ENCODE measurements at regions not wholly inside any gene's neighbourhood (a gene's known extent, or its start where the extent isn't known, plus 50 kb on each side); places are given as distances from the start of the nearest gene placed in this dataset.

GRCh38 chr10:56496186-56496486 is 135.1 kb upstream of the ZWINT start:
- dilution Hi-C loops (cut with MboI; ENCODE audit: extremely low pct_ligation_motif_present, low sequenced_read_pairs) = no loop called here
- Histone ChIP-seq H3K9me1 (ENCODE audit: control insufficient read depth, extremely low read depth, insufficient read depth, low read length) (no peaks in the 10 kb centered on the region), H3K27me3 (ENCODE audit: control insufficient read depth, extremely low read depth, insufficient read depth, low read length) (no peaks in the 10 kb centered on the region), H3K9me3 (ENCODE audit: control insufficient read depth, low read depth, low read length) (no peaks in the 10 kb centered on the region), H2AFZ (ENCODE audit: control insufficient read depth, low read length) (no peak overlapping the region), H3K79me2 (ENCODE audit: control insufficient read depth, insufficient read depth, low read length) (no peaks in the 10 kb centered on the region), H3K27ac (ENCODE audit: control insufficient read depth, insufficient read depth, low read length) (no peak overlapping the region), H4K20me1 (ENCODE audit: control insufficient read depth, extremely low read depth, insufficient read depth, low read length) (no peaks in the 10 kb centered on the region), H3K4me1 (ENCODE audit: control insufficient read depth, extremely low read depth, insufficient read depth, low read length) (no peaks in the 10 kb centered on the region), H3K36me3 (ENCODE audit: control insufficient read depth in 2 of 2, extremely low read depth in 1 of 2, insufficient read depth in 2 of 2, low read length in 2 of 2) (no peaks in the 10 kb centered on the region), H3K9ac (ENCODE audit: control insufficient read depth, extremely low read depth, insufficient read depth, low read length) (no peak overlapping the region), H3K4me2 (ENCODE audit: control insufficient read depth, extremely low read depth, insufficient read depth, low read depth, low read length) (no peak overlapping the region), H3K4me3 (ENCODE audit: control insufficient read depth in 2 of 3, extremely low read depth in 1 of 3, insufficient read depth in 2 of 3, low read depth in 1 of 3, low read length in 3 of 3) (no peak overlapping the region)
- no peak for FAIRE-seq
- TF ChIP-seq CTCF (optimal IDR thresholded peaks at IDR 0.05 in 1 of 3, IDR thresholded peaks at IDR 0.05 in 1 of 3, conservative IDR thresholded peaks at IDR 0.05 in 1 of 3; ENCODE audit: extremely low read depth in 1 of 3, insufficient read depth in 2 of 3, low read length in 3 of 3) (no peak), EZH2 (IDR thresholded peaks at IDR 0.05; ENCODE audit: low read length) (no peak)
- no peak for DNase-seq (ENCODE audit: low read depth, low spot score)

- FAIRE-seq = no peak
- Histone ChIP-seq H3K27me3 (ENCODE audit: control insufficient read depth, extremely low read depth, insufficient read depth, low read length) (no peaks in the 10 kb centered on the region), H3K9ac (ENCODE audit: control insufficient read depth, extremely low read depth, insufficient read depth, low read length) (no peak overlapping the region), H3K9me1 (ENCODE audit: control insufficient read depth, extremely low read depth, insufficient read depth, low read length) (no peaks in the 10 kb centered on the region), H3K36me3 (ENCODE audit: control insufficient read depth in 2 of 2, extremely low read depth in 1 of 2, insufficient read depth in 2 of 2, low read length in 2 of 2) (no peaks in the 10 kb centered on the region), H3K9me3 (ENCODE audit: control insufficient read depth, low read depth, low read length) (no peaks in the 10 kb centered on the region), H4K20me1 (ENCODE audit: control insufficient read depth, extremely low read depth, insufficient read depth, low read length) (no peaks in the 10 kb centered on the region), H3K4me3 (ENCODE audit: control insufficient read depth in 2 of 3, extremely low read depth in 1 of 3, insufficient read depth in 2 of 3, low read depth in 1 of 3, low read length in 3 of 3) (no peak overlapping the region), H3K27ac (ENCODE audit: control insufficient read depth, insufficient read depth, low read length) (no peak overlapping the region), H3K4me2 (ENCODE audit: control insufficient read depth, extremely low read depth, insufficient read depth, low read depth, low read length) (no peak overlapping the region), H3K79me2 (ENCODE audit: control insufficient read depth, insufficient read depth, low read length) (no peaks in the 10 kb centered on the region), H3K4me1 (ENCODE audit: control insufficient read depth, extremely low read depth, insufficient read depth, low read length) (no peaks in the 10 kb centered on the region), H2AFZ (ENCODE audit: control insufficient read depth, low read length) (no peak overlapping the region)
- DNase-seq (ENCODE audit: low read depth, low spot score) = no peak
- dilution Hi-C loops (cut with MboI; ENCODE audit: extremely low pct_ligation_motif_present, low sequenced_read_pairs) = no loop called here
- TF ChIP-seq CTCF (optimal IDR thresholded peaks at IDR 0.05 in 1 of 3, IDR thresholded peaks at IDR 0.05 in 1 of 3, conservative IDR thresholded peaks at IDR 0.05 in 1 of 3; ENCODE audit: extremely low read depth in 1 of 3, insufficient read depth in 2 of 3, low read length in 3 of 3) = no peak
These were observed 126.7 kb upstream of the ZWINT start for GRCh38 chr10:56487746-56488145.

Data from keratinocyte (primary cell).